ENCODE measurements at regions not wholly inside any gene's neighbourhood (a gene's known extent, or its start where the extent isn't known, plus 50 kb on each side); places are given as distances from the start of the nearest gene placed in this dataset.

DNA sequence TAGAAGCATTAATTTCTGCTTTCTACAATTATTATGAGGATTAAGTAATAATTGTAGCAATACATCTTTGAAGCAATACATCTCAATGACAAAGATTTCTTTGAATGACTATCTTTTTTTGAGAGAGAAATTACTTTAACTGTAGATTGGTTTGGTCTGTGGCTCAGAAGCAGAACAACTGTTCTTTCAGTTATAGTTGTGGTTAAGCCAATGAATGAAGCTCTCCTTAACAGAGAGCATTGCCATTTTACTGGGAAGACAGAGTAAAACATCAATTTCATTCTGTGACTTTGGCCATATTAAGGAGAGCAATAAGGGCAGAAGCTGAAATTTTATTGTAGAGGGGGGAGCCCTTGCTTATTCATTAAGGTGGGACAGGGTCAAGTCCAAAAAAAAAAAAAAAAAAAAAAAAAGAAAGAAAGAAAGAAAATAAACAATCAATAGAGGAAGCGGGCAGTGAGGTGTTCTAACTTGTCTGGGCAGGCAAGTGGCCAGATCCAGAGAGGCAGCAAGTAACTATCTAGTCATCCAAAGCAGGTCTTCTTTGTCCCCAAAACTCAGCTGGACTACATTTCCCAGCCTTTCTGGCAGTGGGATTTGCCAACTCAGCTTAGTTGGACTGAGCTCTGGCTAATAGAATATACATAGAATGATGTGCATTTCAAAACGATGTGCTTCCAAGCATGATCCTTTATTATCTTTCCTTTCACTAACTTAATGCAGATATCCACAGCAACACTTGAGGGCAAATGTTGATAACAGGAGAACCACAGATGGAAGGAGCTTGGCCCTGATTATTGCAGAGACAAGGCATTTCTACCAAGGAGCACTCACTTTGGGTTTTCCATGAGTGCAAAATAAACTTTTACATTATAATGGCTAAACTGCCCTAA is 462.7 kb upstream of the CDH20 start:
- no peak for TF ChIP-seq EZH2 (IDR thresholded peaks at IDR 0.05; ENCODE audit: borderline replicate concordance, low read depth, low read length, poor library complexity, severe bottlenecking)
- no peak for TF ChIP-seq CTCF (conservative IDR thresholded peaks at IDR 0.05; ENCODE audit: low read depth, low read length)
- peaks cover 23% of the 10 kb centered on the region for H3K27me3 ChIP-seq (replicated peaks; ENCODE audit: insufficient read depth, low read depth, low read length, poor library complexity)
- H3K4me3 ChIP-seq (ENCODE audit: low read depth, low read length, poor library complexity, severe bottlenecking): no peak overlapping the region
- H3K4me1 ChIP-seq (ENCODE audit: insufficient read depth, low read length, poor library complexity, severe bottlenecking): no peaks in the 10 kb centered on the region
- no TSS peak for BruUV-seq (replicated peaks)
- POLR2A ChIA-PET (ENCODE audit: low non-redundant PET): no interaction called here
- no peaks in the 10 kb centered on the region for H3K36me3 ChIP-seq (ENCODE audit: insufficient read depth, low read length, poor library complexity, severe bottlenecking)
- intact Hi-C loops (cut with micrococcal nuclease; ENCODE audit: unreplicated experiment): no loop called here
- H3K27ac ChIP-seq (ENCODE audit: low read depth, low read length, poor library complexity, severe bottlenecking): no peak overlapping the region
- CTCF ChIA-PET: no interaction called here
- DNase-seq (ENCODE audit: low spot score): no peak
- H3K9me3 ChIP-seq (ENCODE audit: low read depth, low read length, poor library complexity, severe bottlenecking): no peaks in the 10 kb centered on the region

GRCh38 chr18:60872434-60872833 is 460.8 kb upstream of the CDH20 start:
- no peaks in the 10 kb centered on the region for H3K36me3 ChIP-seq (ENCODE audit: insufficient read depth, low read length, poor library complexity, severe bottlenecking)
- BruUV-seq (replicated peaks): no TSS peak
- intact Hi-C loops (cut with micrococcal nuclease; ENCODE audit: unreplicated experiment): no loop called here
- H3K4me1 ChIP-seq (ENCODE audit: insufficient read depth, low read length, poor library complexity, severe bottlenecking): no peaks in the 10 kb centered on the region
- no peak overlapping the region for H3K4me3 ChIP-seq (ENCODE audit: low read depth, low read length, poor library complexity, severe bottlenecking)
- no peaks in the 10 kb centered on the region for H3K9me3 ChIP-seq (ENCODE audit: low read depth, low read length, poor library complexity, severe bottlenecking)
- no peak for DNase-seq (ENCODE audit: low spot score)
- no peak for TF ChIP-seq CTCF (conservative IDR thresholded peaks at IDR 0.05; ENCODE audit: low read depth, low read length)
- TF ChIP-seq EZH2 (IDR thresholded peaks at IDR 0.05; ENCODE audit: borderline replicate concordance, low read depth, low read length, poor library complexity, severe bottlenecking): no peak
- CTCF ChIA-PET: no interaction called here
- POLR2A ChIA-PET (ENCODE audit: low non-redundant PET): no interaction called here
- H3K27me3 ChIP-seq (replicated peaks; ENCODE audit: insufficient read depth, low read depth, low read length, poor library complexity): peaks cover 23% of the 10 kb centered on the region
- H3K27ac ChIP-seq (ENCODE audit: low read depth, low read length, poor library complexity, severe bottlenecking): no peak overlapping the region

DNA sequence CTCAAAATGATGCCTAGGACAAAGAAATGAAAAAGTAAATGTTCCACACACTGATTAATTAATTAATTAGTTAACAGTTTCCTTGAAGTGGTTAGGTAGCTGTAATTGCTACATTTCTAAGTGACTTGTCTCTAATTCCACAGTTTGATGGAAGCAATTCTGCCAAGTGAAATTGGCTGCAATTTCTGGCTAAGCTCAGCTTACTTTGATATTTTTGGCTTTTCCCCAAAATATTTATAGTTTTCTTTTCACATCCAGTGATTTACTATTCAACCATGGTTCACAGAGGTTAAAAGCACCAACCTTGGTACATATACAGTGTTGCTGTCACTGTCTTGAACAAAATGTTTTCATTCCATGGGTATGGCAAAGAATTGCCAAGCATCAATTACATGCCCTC is 459.5 kb upstream of the CDH20 start:
- Histone ChIP-seq H3K4me3 (ENCODE audit: low read depth, low read length, poor library complexity, severe bottlenecking) (no peak overlapping the region), H3K27ac (ENCODE audit: low read depth, low read length, poor library complexity, severe bottlenecking) (no peak overlapping the region), H3K4me1 (ENCODE audit: insufficient read depth, low read length, poor library complexity, severe bottlenecking) (no peaks in the 10 kb centered on the region), H3K9me3 (ENCODE audit: low read depth, low read length, poor library complexity, severe bottlenecking) (no peaks in the 10 kb centered on the region), H3K36me3 (ENCODE audit: insufficient read depth, low read length, poor library complexity, severe bottlenecking) (no peaks in the 10 kb centered on the region), H3K27me3 (replicated peaks; ENCODE audit: insufficient read depth, low read depth, low read length, poor library complexity) (peaks cover 15% of the 10 kb centered on the region)
- CTCF ChIA-PET: no interaction called here
- POLR2A ChIA-PET (ENCODE audit: low non-redundant PET): no interaction called here
- TF ChIP-seq CTCF (conservative IDR thresholded peaks at IDR 0.05; ENCODE audit: low read depth, low read length) (no peak), EZH2 (IDR thresholded peaks at IDR 0.05; ENCODE audit: borderline replicate concordance, low read depth, low read length, poor library complexity, severe bottlenecking) (no peak)
- BruUV-seq (replicated peaks): no TSS peak
- intact Hi-C loops (cut with micrococcal nuclease; ENCODE audit: unreplicated experiment): no loop called here
- DNase-seq (ENCODE audit: low spot score): no peak

Data from A673 (cell line).